Left ventricle myocardium superior (tissue), 1 donor: ENCODE measurements at regions not wholly inside any gene's neighbourhood (a gene's known extent, or its start where the extent isn't known, plus 50 kb on each side); places are given as distances from the start of the nearest gene placed in this dataset.

Experiments used
- ATAC-seq: fragments of 200-7000 bp; cut with Tn5 transposase; one replicate; pipeline ENCODE4 v1.9.1; 2020; ENCODE audit warnings: mild to moderate bottlenecking, moderate library complexity
- DNase-seq: peaks from one replicate; pipeline ENCODE4 v3.0.0-alpha.2; 2020
- intact Hi-C: fragments of 100-400 bp; cut with micrococcal nuclease; formaldehyde crosslinking; loops from one replicate; pipeline ENCODE4 v1.11.0; 2022
- donor health status: DM: no; HTN: yes; CAD: no; lungs with severe emphysema.

GRCh38 chr12:76611533-76611932 lies 52.0 kb upstream of the OSBPL8 start:
- intact Hi-C loops, result no loop called here
- ATAC-seq, result no peak
- DNase-seq, result no peak

- intact Hi-C loops, result no loop called here
- no peak for DNase-seq
- peak; percentile 92 for ATAC-seq
Observed at GRCh38 chr12:76614364-76614763, 54.8 kb upstream of the OSBPL8 start.

DNA sequence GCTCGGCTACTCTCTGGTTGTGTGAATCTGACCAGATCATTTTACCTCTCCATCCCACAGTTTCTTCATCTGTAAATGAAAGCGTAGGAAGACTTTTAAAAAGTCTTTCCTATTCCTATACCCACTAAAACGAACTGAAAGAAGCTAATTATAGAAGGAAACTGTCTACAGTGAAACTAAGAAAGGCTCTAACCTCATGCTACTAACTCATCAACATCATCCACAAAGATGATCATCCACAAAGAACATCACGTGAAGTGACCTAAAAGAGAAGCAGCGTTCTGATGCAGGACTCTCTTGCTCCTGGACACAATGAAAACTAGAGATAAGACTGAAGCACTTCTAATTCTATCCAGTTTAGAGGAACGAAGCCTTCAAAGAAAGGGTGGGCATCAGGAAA lies 58.5 kb upstream of the OSBPL8 start:
- intact Hi-C loops, result no loop called here
- no peak for DNase-seq
- no peak for ATAC-seq

GRCh38 chr12:76621582-76622024 lies 62.0 kb upstream of the OSBPL8 start:
- DNase-seq, result peak; percentile 48
- intact Hi-C loops, result loop anchor here (1.0 to 2.0 kb wide), 2 partner anchors 170 to 389 kb away; no protein-coding TSS in a partner anchor
- peak; percentile 85 for ATAC-seq

GRCh38 chr12:76622351-76622750 lies 62.8 kb upstream of the OSBPL8 start:
- no peak for DNase-seq
- intact Hi-C loops, result loop anchor here (1.0 kb wide), 1 partner anchor 169 kb away; no protein-coding TSS in a partner anchor
- ATAC-seq, result no peak

DNA sequence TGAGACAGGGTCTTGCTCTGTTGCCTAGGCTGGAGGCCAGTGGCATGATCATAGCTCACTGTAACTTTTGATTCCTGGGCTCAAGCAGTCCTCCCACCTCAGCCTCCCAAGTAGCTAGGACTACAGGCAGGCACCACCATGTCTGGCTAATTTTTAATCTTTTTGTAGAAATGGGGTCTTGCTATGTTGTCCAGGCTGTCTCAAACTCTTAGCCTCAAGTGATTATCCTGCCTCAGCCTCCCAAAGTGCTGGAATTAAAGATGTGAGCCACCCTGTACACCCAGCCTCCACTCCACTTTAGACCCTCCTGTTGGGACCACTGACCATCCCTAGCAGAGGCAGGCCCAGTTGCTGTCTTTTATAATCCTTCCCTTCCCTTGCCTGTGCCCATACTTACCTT lies 63.3 kb upstream of the OSBPL8 start:
- intact Hi-C loops, result loop anchor here (1.0 kb wide), 1 partner anchor 168 kb away; no protein-coding TSS in a partner anchor
- ATAC-seq, result no peak

GRCh38 chr12:76623931-76624330 lies 64.4 kb upstream of the OSBPL8 start:
- DNase-seq, result no peak
- intact Hi-C loops, result no loop called here
- ATAC-seq, result no peak

More for the DNA sequence above, 63.3 kb upstream of the OSBPL8 start:
- DNase-seq, result no peak

- intact Hi-C loops, result no loop called here
- DNase-seq (no peak), ATAC-seq (no peak)
Observed at GRCh38 chr12:76627346-76628135, 68.0 kb upstream of the OSBPL8 start.

GRCh38 chr12:76628745-76629144 lies 69.2 kb upstream of the OSBPL8 start:
- DNase-seq, result no peak
- intact Hi-C loops, result no loop called here
- no peak for ATAC-seq

- DNase-seq (no peak), ATAC-seq (no peak)
- intact Hi-C loops, result no loop called here
Observed at GRCh38 chr12:76631741-76632140, 72.2 kb upstream of the OSBPL8 start.

DNA sequence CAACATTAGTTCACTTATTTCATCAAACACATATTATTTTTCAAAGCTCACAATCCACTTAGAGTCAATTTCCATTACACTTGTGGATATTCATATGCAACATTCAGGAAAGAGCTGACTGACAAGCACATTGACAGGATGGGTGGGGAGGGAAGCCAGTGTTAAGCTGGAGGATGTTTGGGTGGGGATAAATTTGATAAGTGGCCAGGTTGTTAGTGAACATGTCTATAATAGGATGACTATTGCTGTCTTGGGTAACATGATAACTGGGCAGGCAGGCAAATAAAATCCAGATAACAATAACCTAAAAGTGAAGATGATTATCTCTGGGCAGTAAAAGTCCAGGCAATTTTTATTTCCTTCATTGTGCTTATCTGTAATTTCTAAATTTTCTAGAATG lies 73.8 kb upstream of the OSBPL8 start:
- peak; percentile 73 for ATAC-seq
- intact Hi-C loops, result no loop called here
- no peak for DNase-seq

- DNase-seq (no peak), ATAC-seq (no peak)
- intact Hi-C loops, result no loop called here
Observed at GRCh38 chr12:76634133-76634532, 74.6 kb upstream of the OSBPL8 start.

- DNase-seq, result no peak
- ATAC-seq, result no peak
- intact Hi-C loops, result no loop called here
Observed at GRCh38 chr12:76636121-76636692, 76.6 kb upstream of the OSBPL8 start.

DNA sequence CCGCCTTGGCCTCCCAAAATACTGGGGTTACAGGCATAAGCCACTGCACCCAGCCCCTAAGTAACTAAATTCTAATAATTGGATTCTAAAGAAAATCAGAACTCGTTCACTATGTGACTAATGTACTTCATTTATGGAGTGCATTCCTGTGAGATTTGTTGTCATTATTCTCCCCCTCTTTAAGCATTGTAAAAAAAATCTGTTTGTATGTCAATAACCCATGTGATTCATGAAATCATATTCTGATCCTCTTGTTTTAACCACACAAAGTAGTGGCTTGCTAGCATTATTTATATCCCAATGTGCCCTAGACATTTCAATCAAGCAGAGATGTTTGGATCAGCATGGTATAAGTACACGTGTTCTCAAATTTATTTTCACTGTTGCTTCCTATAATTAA lies 78.2 kb upstream of the OSBPL8 start:
- ATAC-seq (no peak), DNase-seq (no peak)
- intact Hi-C loops, result no loop called here

DNA sequence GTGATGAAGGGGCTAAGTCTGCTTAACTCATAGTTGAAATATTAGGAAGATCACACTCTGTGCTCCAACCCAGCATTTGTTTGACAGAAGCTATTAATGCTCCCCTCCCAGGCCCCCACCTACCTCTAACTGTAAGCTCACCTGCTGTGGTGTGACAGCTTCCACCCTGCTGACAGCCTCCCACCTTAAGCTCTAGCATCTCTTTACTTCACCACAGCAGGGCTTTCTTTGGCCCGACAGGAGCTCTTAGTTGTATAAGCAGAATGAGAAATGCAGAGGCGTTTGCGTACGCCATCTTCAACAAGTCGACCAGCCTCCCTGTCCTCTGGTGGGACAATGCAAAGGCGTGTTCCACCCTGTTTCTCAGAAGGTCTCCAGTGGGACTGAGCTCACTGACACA lies 80.1 kb upstream of the OSBPL8 start:
- DNase-seq (no peak), ATAC-seq (no peak)
- intact Hi-C loops, result no loop called here

DNA sequence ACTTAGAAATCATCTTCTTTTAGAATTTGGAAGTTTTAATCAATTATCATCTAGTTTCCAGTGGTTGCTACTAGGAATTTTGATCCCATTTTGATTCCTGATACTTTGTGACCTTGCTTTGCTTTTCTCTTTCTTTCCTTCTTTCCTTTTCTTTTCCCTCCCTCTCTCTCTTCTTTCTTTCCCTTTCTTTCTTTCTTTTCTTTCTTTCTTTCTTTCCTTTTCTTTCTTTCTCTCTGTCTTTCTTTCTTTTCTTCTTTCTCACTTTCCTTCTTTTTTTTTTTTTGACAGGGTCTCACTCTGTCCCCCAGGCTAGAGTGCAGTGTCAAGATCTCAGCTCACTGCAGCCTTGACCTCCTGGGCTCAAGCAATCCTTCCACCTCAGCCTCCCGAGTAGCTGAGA lies 81.5 kb upstream of the OSBPL8 start:
- DNase-seq (no peak), ATAC-seq (no peak)
- intact Hi-C loops, result no loop called here

- intact Hi-C loops, result no loop called here
- no peak for ATAC-seq
Observed at GRCh38 chr12:76641961-76642360, 82.4 kb upstream of the OSBPL8 start.

GRCh38 chr12:76643438-76643837 lies 83.9 kb upstream of the OSBPL8 start:
- ATAC-seq (no peak), DNase-seq (no peak)
- intact Hi-C loops, result no loop called here

More at GRCh38 chr12:76641961-76642360, 82.4 kb upstream of the OSBPL8 start:
- DNase-seq, result no peak

GRCh38 chr12:76644950-76645349 lies 85.4 kb upstream of the OSBPL8 start:
- intact Hi-C loops, result no loop called here
- DNase-seq, result no peak
- ATAC-seq, result no peak

DNA sequence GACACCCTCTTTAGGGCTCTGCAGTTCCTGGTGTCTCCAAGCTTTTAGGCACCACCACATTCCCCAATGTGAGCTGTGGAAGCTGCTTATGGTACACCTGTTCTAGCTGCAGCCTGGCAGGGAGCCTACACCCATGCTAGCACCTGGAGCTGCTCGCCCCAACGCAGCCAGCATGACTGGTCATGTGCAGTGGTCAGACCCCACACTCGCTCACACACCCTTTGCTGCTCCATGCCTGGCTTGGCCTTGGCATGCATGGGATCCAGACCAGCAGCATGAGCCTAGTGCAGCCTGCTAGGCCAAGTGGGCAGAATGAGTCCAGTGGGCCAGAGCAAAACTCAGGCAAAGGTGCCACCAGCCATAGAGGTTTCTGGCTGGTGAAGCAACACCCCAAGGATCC lies 86.4 kb upstream of the OSBPL8 start:
- DNase-seq, result no peak
- ATAC-seq, result no peak
- intact Hi-C loops, result no loop called here

- DNase-seq (no peak), ATAC-seq (no peak)
- intact Hi-C loops, result no loop called here
Observed at GRCh38 chr12:76646366-76646765, 86.8 kb upstream of the OSBPL8 start.
